WTC11 (cell line): ENCODE measurements at regions not wholly inside any gene's neighbourhood (a gene's known extent, or its start where the extent isn't known, plus 50 kb on each side); places are given as distances from the start of the nearest gene placed in this dataset.

Experiments
- CREB1 ChIP-seq: sonication (generic); formaldehyde crosslinking; IDR thresholded peaks from 2 replicates; pipeline ENCODE4 v1.8.0; 2023; ENCODE audit warnings: mild to moderate bottlenecking, missing genetic modification reagents
- CTCF ChIP-seq: fragments of 200-600 bp; IDR thresholded peaks from 2 replicates; pipeline ENCODE4 v1.8.0; 2022; ENCODE audit warnings: antibody characterized with exemption
- E2F1 ChIP-seq: sonication (generic); formaldehyde crosslinking; IDR thresholded peaks from 2 replicates; pipeline ENCODE4 v1.8.0; 2022; ENCODE audit warnings: mild to moderate bottlenecking, missing genetic modification reagents
- ETV6 ChIP-seq: sonication (generic); formaldehyde crosslinking; IDR thresholded peaks from 2 replicates; pipeline ENCODE4 v1.8.1; 2022; ENCODE audit warnings: mild to moderate bottlenecking, missing genetic modification reagents
- MAX ChIP-seq: sonication (generic); formaldehyde crosslinking; IDR thresholded peaks from 2 replicates; pipeline ENCODE4 v1.8.0; 2022; ENCODE audit warnings: mild to moderate bottlenecking, missing genetic modification reagents
- MXD4 ChIP-seq: fragments of 250-450 bp; sonication (Bioruptor Pico); IDR thresholded peaks from 2 replicates; pipeline ENCODE4 v1.8.0; 2021; ENCODE audit warnings: mild to moderate bottlenecking, moderate library complexity, borderline replicate concordance
- SP1 ChIP-seq: sonication (generic); formaldehyde crosslinking; conservative IDR thresholded peaks from 2 replicates; pipeline ENCODE4 v1.8.1; 2022; ENCODE audit warnings: missing genetic modification reagents
- USF2 ChIP-seq: sonication (generic); formaldehyde crosslinking; IDR thresholded peaks from 2 replicates; pipeline ENCODE4 v1.8.1; 2023; ENCODE audit warnings: mild to moderate bottlenecking, missing genetic modification reagents, moderate library complexity
- ZNF317 ChIP-seq: sonication (generic); formaldehyde crosslinking; IDR thresholded peaks from 2 replicates; pipeline ENCODE4 v1.8.1; 2023; ENCODE audit warnings: low read depth, mild to moderate bottlenecking, moderate library complexity, missing genetic modification reagents, borderline replicate concordance
- ZNF423 ChIP-seq: fragments of 250-450 bp; sonication (Bioruptor Pico); IDR thresholded peaks from 2 replicates; pipeline ENCODE4 v2.1.2; 2022; ENCODE audit warnings: mild to moderate bottlenecking, moderate library complexity

DNA sequence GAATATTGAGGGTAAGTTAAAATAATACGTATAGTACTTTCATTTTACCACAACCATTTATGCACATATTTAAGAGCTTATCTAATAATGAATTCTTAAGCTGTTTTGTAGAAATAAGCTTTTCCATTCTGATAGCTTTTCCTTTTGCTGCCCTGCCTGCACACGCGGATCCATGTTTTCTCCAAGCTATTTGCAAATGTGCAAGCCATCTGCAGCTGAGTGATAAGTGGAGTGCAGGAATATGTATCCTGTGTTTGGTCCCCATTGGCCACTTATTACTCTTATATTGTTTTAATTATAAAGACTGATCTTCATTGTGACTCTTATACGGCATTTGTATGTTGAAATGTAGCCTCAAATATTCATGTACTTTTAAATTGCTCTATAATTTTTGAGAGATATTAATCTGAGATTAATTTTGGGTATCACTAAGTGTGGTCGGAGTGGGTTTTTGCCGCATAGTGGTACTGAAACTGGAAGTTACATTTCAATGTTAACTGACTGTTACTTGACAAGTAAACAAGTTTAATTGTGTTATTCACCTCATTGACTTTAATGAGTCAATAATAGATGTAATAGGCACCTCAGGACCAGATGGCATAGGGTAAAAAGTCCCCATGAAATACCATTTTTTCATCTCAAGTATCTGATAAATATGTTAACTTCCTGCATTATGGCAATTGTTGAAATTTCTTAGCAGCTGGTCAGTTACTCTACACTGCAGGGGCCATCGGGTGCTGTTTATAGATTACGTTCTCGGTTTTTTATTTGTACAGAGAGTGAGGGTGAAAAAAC, 1567.4 kb downstream of the EFNB2 start:
- TF ChIP-seq MAX (CRISPR knock-in tag) = no peak
- no peak for TF ChIP-seq USF2 (CRISPR knock-in tag)
- TF ChIP-seq CREB1 (CRISPR knock-in tag) = no peak
- TF ChIP-seq MXD4 = no peak
- TF ChIP-seq ZNF423 (CRISPR knock-in tag) = no peak
- TF ChIP-seq CTCF = no peak
- no peak for TF ChIP-seq ETV6 (CRISPR knock-in tag)
- no peak for TF ChIP-seq ZNF317 (CRISPR knock-in tag)
- no peak for TF ChIP-seq E2F1
- TF ChIP-seq SP1 (CRISPR knock-in tag) = no peak
